HG03378 (cell line): ENCODE measurements at regions not wholly inside any gene's neighbourhood (a gene's known extent, or its start where the extent isn't known, plus 50 kb on each side); places are given as distances from the start of the nearest gene placed in this dataset.

Experiments
- ATAC-seq: cut with Tn5 transposase; IDR thresholded peaks from one replicate; pipeline ENCODE4 v1.9.1; 2021; ENCODE audit warnings: mild to moderate bottlenecking, moderate library complexity; ENCODE audit not compliant: unreplicated experiment

- no peak for ATAC-seq
Observed at GRCh38 chr1:216830424-216831210, 107.4 kb upstream of the ESRRG start.

- ATAC-seq = no peak
Observed at GRCh38 chr1:216827251-216827650, 104.0 kb upstream of the ESRRG start.

DNA sequence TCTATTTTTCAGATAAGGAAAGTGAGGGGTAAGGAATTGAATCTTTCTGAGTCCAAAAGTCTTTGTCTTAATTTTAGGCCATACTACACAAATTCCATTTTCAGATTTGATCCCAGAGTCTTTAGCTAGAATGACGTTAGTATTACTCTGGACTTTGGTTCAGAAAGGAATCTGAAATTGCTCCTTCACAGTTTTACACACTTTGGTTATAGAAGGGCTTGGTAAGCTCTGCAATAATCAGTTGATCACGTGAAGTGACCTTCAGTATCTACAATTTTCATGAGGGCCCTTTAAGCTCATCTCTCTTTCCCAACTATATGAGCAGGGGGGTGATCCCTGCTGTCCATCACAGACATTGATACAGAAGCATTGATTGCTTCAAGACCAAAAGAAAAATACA, 103.4 kb upstream of the ESRRG start:
- no peak for ATAC-seq

DNA sequence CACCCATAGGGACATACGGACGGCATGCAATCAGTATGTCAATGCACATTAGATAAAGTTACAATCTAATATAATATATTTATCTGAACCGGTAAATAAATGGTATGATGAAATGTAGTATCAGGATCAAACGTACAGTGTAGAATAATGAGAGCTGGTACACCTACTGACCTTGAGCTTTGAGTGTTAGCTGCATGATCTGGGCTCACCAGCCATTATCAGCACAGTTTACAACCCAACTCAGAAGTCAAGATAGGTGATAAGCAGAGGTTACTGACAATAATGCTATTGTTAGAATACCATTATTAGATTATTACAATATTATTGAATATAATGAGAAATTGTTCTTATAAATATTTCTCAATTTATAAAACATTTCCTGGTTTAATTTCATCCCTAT, 103.0 kb upstream of the ESRRG start:
- ATAC-seq = no peak

- no peak for ATAC-seq
Observed at GRCh38 chr1:216825557-216825956, 102.3 kb upstream of the ESRRG start.

DNA sequence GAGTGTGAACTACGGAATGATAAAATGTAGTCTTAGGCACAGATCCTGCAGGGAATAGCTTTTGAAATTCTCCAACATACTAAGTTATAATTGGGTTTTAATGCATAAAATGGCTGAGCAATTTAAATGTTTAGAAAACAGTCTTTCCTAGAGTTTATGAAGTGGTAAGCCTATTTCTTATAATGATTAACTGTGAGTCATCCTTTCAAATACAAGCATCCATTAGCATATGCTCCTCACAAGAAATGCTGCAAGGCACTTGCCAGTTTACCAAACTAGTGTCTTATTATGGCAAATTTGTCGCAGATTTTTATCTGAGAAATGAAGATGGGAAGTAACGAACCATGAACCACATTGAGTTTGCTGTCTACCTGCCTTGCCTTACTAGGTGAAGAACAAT, 101.3 kb upstream of the ESRRG start:
- ATAC-seq = no peak

GRCh38 chr1:216823731-216824130, 100.5 kb upstream of the ESRRG start:
- no peak for ATAC-seq

DNA sequence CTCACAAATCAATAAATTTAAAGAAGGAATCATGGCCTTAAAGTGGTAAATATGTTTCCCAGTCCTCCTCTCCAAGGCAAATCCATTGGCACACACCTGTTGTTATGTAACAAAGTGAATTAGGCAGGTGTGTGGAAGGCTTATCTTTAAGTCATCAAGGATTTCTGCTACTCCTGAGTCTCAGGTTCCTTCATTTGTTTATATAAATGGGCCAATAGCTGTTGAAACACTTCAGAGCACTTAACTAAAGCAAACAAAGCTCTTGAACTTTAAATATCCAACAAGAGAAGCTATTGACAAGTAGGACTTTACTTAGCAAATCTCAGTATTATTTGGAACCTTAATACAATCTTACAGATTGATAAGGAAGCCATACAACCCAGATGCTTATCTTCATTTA, 99.3 kb upstream of the ESRRG start:
- ATAC-seq = no peak

DNA sequence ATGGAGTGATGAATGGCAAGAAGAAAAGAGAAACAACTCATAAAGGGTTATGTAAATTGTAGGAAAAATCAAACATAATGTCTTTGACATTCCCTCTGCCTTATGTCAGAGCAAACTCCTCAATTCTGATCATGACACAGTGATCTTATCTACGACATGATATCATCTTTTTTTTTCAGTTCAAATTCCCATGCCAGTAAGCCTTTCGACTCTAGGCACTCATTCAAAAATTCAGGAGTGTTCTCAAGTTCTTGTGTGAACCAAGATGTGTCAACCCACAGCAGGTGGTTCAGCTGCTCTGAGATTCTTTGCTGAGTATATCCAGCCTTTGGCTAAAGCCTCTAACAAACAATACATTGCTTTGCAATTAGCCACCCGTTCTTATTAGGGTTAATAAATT, 97.1 kb upstream of the ESRRG start:
- no peak for ATAC-seq

DNA sequence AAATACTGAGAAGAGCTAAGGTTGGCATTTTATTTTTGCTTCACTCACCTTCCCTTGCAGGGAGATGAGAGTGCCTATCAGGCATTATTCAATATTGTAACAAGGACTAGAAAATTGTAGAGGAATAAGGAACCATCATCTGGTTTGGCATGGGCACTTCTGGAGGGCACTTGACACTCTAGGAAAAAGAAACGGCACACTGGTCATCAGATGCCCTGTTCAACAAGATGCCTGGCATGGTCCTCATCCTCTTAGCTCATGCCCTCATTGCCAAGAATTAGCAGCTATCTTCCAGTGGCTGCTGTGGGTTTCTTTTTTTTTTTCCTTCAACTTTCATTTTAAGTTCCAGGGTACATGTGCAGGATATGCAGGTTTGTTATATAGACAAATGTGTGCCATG, 95.1 kb upstream of the ESRRG start:
- ATAC-seq = no peak

DNA sequence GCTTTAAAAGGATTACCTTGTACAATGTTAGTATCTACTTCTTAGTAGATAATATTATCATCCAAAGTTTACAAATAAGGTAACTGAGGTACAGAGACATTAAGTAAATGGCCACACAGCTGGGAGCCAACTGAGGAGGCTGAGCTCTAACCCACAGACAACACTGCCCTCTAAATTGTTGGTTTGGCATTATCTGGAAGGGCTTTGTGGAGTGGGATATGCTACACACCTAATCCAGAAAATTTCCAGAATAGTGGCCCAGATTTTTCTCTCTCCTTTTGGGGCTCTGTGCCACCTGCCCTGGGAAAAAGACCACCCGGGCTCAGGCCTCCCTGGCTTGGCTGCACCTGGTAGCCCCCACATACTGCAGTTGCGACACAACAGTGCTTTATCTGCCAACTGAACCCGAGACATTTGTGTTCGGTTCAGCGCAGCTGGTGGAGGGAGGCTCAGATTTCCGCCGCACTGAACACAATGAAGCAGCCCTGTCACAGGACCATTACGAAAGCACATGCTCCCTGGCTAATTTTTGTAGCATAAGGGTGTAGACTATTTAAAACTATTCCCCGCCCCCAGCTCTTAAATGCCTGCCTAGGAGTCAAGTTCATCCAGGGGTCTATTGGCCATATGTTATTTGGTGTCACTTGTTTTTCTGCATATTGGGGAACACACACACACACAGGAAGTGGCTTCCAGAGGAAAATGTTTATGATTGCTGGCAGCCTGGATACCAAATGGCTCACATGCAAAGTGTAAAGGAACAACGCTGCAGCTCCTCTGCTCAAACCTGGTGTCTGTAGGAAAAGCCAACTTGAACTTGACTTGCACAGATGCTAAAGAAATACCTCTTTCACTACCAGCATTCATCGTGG, 92.3 kb upstream of the ESRRG start:
- ATAC-seq = no peak

GRCh38 chr1:216814576-216815259, 91.5 kb upstream of the ESRRG start:
- ATAC-seq = no peak

DNA sequence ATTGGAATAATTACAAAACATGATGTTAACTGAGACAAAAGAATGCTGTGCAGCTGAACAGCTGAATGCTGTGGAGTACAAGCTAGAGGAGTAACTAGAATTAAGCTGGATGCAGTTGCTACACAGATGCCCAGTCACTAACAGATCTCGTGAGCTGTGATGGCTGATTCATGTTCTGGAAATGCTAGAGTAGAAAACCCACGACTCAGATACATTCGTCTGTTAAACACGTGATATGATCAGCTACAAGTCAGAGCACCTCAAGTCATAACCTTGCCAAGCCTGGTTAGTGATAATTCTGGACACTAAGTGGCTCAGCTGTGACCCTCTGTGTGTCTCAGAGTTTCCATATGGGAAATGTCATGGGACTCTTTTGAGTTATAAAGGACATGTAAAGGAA, 89.7 kb upstream of the ESRRG start:
- ATAC-seq = no peak

DNA sequence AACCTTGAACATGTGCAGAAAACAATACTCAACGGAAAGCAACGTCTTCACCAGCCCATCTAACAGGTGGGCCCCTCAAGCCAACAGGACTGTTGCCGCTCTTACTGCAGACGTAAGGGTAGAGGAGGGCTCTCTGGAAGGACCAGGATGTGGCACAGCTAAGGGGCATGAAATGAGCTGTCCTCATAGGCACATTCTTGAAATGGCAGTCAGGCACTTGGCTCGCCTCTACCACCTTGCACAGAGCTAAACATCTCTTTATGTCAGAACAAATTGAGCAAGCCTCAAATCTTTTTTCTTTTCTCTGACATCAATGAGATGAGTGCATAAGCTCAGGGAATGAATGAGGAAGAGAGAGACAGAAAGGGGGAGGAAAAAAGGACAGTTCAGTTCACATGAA, 86.4 kb upstream of the ESRRG start:
- no peak for ATAC-seq

DNA sequence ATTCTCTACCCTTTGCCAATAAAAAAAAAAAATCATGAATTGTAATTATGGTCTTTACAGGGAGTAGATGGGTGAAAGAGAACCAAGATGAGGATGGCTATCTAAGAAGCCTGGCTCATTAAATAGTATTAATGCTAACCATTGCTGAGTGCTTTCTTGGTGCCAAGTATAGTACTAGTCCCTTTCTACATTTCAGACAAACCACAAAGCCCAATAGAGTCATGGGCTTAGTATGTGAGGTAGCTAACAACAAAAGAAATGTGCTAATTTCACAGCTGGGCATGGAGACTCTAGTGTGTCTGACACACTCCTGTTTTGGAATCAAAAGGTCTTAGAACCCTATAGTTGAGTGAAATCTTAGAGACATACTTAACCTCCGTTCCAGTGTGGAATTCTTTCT, 84.5 kb upstream of the ESRRG start:
- ATAC-seq = no peak

- ATAC-seq = no peak
Observed at GRCh38 chr1:216805953-216806352, 82.7 kb upstream of the ESRRG start.

DNA sequence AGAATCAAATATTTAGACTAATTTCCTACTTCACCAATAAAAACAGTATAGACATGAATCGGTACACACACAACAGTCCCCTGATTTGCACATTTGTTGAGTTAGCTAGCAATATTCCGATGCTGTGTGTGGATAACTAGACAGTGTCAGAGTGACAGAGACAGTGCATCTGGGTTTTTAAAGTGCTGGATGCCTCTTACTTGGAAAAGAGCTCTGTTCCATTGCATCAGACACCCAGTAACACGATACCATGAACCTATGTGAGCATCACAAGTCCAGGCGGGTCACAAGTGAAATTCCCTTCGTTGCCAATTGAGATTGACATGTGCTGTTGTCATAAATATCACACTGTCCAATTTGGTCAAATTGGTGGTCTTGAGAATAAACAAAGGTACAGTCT, 82.0 kb upstream of the ESRRG start:
- ATAC-seq = no peak

- ATAC-seq = no peak
Observed at GRCh38 chr1:216804111-216804510, 80.9 kb upstream of the ESRRG start.

GRCh38 chr1:216794586-216794985, 71.4 kb upstream of the ESRRG start:
- no peak for ATAC-seq

- ATAC-seq = no peak
Observed at GRCh38 chr1:216793973-216794372, 70.7 kb upstream of the ESRRG start.

DNA sequence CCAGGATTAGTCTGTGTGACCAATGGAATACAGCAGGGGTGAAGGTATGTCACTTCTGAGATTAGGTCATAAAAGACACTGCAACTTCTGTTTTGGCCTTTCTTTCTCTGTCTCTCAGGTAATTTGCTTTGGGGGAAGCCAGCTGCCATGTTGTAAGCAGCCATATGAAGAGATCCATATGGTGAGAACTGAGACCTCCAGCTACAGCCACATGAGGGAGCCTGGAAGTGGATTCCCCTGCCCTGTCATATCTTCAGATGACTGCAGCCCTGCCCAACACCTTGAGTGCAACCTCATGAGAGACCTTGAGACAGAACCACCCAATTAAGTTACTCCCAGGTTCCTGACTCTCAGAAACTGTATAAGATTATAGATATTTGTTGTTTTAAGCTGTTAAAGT, 70.1 kb upstream of the ESRRG start:
- ATAC-seq = no peak

GRCh38 chr1:216788671-216789070, 65.4 kb upstream of the ESRRG start:
- no peak for ATAC-seq
